Renal pelvis (tissue), 1 donor: ENCODE measurements at regions not wholly inside any gene's neighbourhood (a gene's known extent, or its start where the extent isn't known, plus 50 kb on each side); places are given as distances from the start of the nearest gene placed in this dataset.
"Not testable (repeated sequence)": the region's sequence is repeated elsewhere in the genome, so short reads cannot be mapped to it uniquely, and the experiment has no call there.

ENCODE experiments used
- DNase-seq: peaks from one replicate; pipeline ENCODE4 v3.0.0-alpha.2; 2013

- no peak for DNase-seq
These were observed 72.2 kb downstream of the SERINC2 start for GRCh38 chr1:31485166-31485565.

- no peak for DNase-seq
These were observed 74.1 kb downstream of the SERINC2 start for GRCh38 chr1:31487143-31487542.

GRCh38 chr1:31487721-31488293 is 74.8 kb downstream of the SERINC2 start:
- DNase-seq = no peak

GRCh38 chr1:31488528-31488927 is 75.5 kb downstream of the SERINC2 start:
- DNase-seq = no peak

GRCh38 chr1:31489575-31489974 is 76.6 kb downstream of the SERINC2 start:
- DNase-seq = not testable (repeated sequence)

GRCh38 chr1:31490596-31490995 is 77.6 kb downstream of the SERINC2 start:
- DNase-seq = not testable (repeated sequence)

- not testable (repeated sequence) for DNase-seq
These were observed 81.0 kb upstream of the TINAGL1 start for GRCh38 chr1:31495351-31495750.

GRCh38 chr1:31495770-31496169 is 80.5 kb upstream of the TINAGL1 start:
- DNase-seq = not testable (repeated sequence)

GRCh38 chr1:31497601-31498000 is 78.7 kb upstream of the TINAGL1 start:
- DNase-seq = no peak

- DNase-seq = no peak
These were observed 77.8 kb upstream of the TINAGL1 start for GRCh38 chr1:31498376-31499040.

- no peak for DNase-seq
These were observed 74.8 kb upstream of the TINAGL1 start for GRCh38 chr1:31501505-31501904.

- no peak for DNase-seq
These were observed 74.1 kb upstream of the TINAGL1 start for GRCh38 chr1:31502253-31502652.

GRCh38 chr1:31502926-31503511 is 73.3 kb upstream of the TINAGL1 start:
- DNase-seq = no peak

GRCh38 chr1:31503570-31503969 is 72.7 kb upstream of the TINAGL1 start:
- DNase-seq = no peak

- no peak for DNase-seq
These were observed 72.3 kb upstream of the TINAGL1 start for GRCh38 chr1:31504001-31504400.

- DNase-seq = no peak
These were observed 70.3 kb upstream of the TINAGL1 start for GRCh38 chr1:31505911-31506497.

GRCh38 chr1:31507221-31507620 is 69.1 kb upstream of the TINAGL1 start:
- DNase-seq = no peak

- no peak for DNase-seq
These were observed 68.4 kb upstream of the TINAGL1 start for GRCh38 chr1:31507676-31508530.

- DNase-seq = no peak
These were observed 66.9 kb upstream of the TINAGL1 start for GRCh38 chr1:31509124-31510072.

- DNase-seq = no peak
These were observed 66.0 kb upstream of the TINAGL1 start for GRCh38 chr1:31510304-31510703.
